HG03025 (cell line): ENCODE measurements at regions not wholly inside any gene's neighbourhood (a gene's known extent, or its start where the extent isn't known, plus 50 kb on each side); places are given as distances from the start of the nearest gene placed in this dataset.

ENCODE experiments used
- ATAC-seq: cut with Tn5 transposase; IDR thresholded peaks from one replicate; pipeline ENCODE4 v1.9.1; 2021; ENCODE audit warnings: mild to moderate bottlenecking, moderate library complexity; ENCODE audit not compliant: unreplicated experiment, low FRiP score

DNA sequence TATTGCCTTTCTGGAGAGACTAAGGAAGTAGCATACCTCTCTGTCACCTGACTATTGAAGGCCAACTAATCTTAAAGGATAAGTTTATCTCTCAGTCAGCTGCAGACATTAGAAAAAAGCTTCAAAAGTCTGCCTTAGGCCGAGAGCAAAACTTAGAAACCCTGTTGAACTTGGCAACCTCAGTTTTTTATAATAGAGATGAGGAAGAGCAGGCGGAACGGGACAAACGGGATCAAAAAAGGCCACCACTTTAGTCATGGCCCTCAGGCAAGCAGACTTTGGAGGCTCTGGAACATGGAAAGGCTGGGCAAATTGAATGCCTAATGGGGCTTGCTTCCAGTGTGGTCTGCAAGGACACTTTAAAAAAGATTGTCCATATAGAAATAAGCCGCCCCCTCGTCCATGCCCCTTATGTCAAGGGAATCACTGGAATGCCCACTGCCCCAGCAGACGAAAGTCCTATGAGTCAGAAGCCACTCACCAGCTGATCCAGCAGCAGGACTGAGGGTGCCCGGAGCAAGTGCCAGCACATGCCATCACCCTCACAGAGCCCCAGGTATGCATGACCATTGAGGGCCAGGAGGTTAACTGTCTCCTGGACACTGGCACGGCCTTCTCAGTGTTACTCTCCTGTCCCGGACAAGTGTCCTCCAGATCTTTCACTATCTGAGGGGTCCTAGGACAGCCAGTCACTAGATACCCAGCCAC lies 61.5 kb upstream of the FAM98A start:
- ATAC-seq = no peak

DNA sequence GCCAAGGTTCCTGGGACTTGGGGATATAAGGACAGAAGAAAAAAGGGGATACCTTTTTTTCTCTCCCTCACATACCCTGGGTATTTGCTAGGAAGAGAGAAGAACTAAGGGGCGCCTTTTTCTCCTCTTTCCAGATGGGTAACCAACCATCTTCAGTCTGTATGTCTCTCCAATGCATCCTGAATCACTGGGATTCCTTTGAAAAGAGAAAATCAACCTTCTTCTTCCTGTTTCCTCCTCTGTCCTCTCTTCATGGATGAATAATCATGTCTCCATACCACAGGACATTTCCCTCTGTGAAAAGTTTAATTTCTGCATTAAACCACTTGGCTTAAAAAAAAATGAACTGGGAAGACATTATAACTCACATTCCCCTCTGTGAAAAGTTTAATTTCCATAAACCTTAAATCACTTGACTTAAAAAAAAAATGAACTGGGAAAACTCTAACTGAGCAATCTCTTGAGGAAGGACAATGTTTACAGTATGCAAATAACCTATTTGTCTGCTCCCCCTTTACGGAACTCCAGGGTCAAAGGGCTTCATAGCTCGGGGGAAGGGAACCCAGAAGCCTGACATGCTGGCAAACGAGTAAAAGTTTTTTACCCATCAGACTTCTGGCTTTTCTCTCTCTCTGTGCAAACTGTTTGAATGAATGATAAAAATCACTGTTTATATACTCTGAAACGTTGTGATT lies 56.7 kb upstream of the FAM98A start:
- ATAC-seq = no peak

DNA sequence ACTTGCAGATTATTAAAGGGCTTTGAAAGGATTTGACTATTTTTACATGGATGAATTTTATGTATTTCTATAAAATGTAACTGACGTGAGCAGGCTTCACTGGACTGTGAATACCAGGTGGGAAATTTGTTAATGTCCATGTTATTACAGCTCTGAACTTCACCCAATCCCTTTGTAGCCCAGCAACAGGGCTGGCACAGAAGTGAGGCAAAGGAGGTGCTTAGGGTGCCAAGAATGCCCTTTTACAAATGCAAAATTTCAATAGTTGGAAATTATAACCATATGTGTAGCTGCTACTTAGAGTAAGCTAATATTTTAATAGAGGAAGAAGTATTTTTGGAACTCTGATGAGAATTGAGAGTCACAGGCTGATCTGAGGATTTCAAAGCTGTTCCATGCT lies 53.7 kb upstream of the FAM98A start:
- no peak for ATAC-seq

DNA sequence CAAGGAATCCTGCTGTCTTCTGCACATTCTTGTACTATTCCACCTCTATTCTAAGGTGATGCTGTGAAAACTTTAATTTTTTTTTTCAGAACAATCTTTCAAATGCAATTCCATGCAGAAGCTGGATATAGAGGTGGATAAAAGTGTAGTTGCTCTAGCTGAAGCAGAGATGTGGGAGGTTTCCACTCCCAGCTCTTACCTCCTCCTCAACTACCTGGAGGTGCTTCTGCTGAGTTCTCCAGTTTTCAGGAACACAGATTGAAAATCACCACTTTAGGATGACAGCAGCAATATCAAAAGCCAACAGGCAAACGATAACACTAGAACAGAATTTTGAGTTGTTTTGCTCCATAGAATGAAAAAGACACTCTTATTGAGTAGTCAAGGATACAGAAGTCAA lies 51.1 kb upstream of the FAM98A start:
- ATAC-seq = no peak
